ENCODE measurements at regions not wholly inside any gene's neighbourhood (a gene's known extent, or its start where the extent isn't known, plus 50 kb on each side); places are given as distances from the start of the nearest gene placed in this dataset.

DNA sequence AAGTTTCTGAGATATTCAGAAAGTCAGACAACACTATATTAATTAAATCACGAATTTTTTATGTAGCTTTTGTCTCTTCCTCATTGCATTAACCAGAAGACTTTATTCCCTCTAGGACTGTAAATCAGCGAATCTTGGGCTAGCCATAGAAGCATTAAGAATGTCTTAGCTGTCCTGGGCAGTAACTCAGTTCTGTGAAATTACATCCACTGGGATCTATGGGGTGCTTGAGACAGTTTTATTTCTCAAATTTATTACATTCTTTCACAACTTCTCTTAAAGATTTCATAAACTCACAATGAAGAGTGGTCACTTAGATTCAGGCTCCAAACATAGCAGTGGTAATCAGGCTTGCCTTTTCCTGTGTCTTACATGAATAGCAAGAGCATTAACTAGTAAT, 1153.4 kb downstream of the CDH8 start:
- Mint-ChIP-seq H3K36me3 (ENCODE audit: insufficient read depth in 2 of 2) (no peaks in the 10 kb centered on the region), H3K4me3 (no peak overlapping the region), H3K4me1 (ENCODE audit: low read depth) (no peaks in the 10 kb centered on the region), H3K27ac (no peak overlapping the region), H3K9me3 (peaks cover 3 to 10% of the 10 kb centered on the region in 2 donors), H3K27me3 (ENCODE audit: low read depth) (no peaks in the 10 kb centered on the region)
- ATAC-seq (replicated peaks in 1 of 2) (no peak), DNase-seq (no peak)

DNA sequence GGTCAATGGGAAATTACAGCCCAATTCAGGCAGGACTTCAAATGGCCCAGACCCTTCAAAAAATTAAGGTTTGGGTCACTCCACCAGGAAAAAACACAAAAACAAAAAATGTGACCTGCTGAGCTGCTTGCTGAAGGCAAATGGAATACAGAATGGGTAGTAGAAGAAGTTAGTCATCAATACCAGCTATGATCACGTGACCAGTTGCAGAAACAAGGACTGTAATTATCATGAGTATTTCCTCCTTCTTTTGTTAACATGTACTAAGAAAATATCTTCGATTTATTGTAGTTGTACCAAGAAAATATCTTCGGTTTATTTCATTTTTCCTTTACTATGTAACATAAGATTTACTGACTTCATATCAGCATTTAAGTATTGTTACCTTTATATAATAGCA, 1183.6 kb downstream of the CDH8 start:
- Mint-ChIP-seq H3K27ac (no peak overlapping the region), H3K27me3 (ENCODE audit: low read depth) (no peaks in the 10 kb centered on the region), H3K4me1 (ENCODE audit: low read depth) (no peaks in the 10 kb centered on the region), H3K4me3 (no peak overlapping the region), H3K36me3 (ENCODE audit: insufficient read depth in 2 of 2) (no peaks in the 10 kb centered on the region), H3K9me3 (peaks cover under 1 to 9% of the 10 kb centered on the region in 2 donors)
- no peak for ATAC-seq (replicated peaks in 1 of 2)
- no peak for DNase-seq

DNA sequence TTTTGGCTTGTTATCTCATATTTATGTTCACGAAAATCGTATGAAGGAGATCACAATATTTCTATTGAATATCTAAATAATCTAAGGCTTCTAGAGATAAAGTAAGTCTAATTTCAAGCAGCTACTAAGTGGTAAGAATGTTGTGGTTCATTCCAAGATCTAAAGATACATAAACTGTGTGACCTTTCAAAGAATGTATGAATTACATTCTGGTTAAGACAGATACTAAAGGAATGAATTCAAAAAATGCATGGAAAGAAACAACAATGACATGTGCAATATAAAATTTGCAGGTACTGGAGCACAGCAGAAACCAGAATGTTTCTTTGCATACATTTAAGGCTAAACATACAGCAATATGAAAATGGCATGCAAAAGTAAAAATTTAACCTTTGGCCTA, 1214.6 kb downstream of the CDH8 start:
- Mint-ChIP-seq H3K9me3 (peaks cover 5 to 6% of the 10 kb centered on the region in 2 donors), H3K4me3 (no peak overlapping the region), H3K4me1 (ENCODE audit: low read depth) (no peaks in the 10 kb centered on the region), H3K27me3 (ENCODE audit: low read depth) (no peaks in the 10 kb centered on the region), H3K36me3 (ENCODE audit: insufficient read depth in 2 of 2) (peaks cover 0 to 1% of the 10 kb centered on the region in 2 donors), H3K27ac (no peak overlapping the region)
- DNase-seq, result no peak
- no peak for ATAC-seq (replicated peaks in 1 of 2)

DNA sequence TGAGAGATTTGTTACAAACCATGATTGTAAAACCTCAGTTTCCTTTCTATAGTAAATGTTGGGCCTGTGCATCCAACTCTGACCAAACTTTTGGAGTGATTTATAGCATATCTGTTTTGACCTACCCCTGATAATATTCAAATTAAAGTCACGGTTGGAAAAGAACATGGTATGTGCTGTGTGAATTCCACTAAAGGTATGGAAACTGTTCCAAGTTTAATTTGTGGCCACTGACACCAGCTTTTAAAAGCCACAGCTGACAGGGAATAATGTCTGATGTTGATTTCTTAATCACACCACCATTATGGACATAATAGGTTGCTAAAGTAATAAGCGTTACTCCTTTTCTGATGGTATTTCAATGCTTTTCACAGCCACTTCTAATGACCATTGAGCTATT, 1215.9 kb downstream of the CDH8 start:
- Mint-ChIP-seq H3K27ac (no peak overlapping the region), H3K27me3 (ENCODE audit: low read depth) (no peaks in the 10 kb centered on the region), H3K4me1 (ENCODE audit: low read depth) (no peaks in the 10 kb centered on the region), H3K36me3 (ENCODE audit: insufficient read depth in 2 of 2) (peaks cover 0 to 1% of the 10 kb centered on the region in 2 donors), H3K9me3 (peaks cover 5 to 9% of the 10 kb centered on the region in 2 donors), H3K4me3 (no peak overlapping the region)
- ATAC-seq (replicated peaks in 1 of 2) (no peak), DNase-seq (no peak)

DNA sequence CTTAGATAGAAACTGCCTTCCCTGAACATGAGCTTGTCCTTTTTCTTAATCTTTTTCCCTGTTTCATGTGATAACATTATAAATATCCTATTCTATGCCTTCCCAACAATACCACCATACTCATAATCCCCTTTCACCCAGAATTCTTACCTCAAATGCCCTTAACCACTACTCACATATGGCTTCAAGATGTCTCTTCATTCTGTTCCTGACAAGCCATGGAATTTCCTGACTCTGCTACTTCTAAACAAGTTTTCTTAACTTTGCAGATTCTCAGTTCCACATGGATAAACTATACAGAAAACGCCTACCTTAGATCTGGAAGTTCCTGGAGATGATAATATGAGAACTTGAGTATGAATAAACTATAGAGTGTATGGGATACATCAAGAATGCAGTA, 1217.8 kb downstream of the CDH8 start:
- no peak for ATAC-seq (replicated peaks in 1 of 2)
- Mint-ChIP-seq H3K4me1 (ENCODE audit: low read depth) (no peaks in the 10 kb centered on the region), H3K27me3 (ENCODE audit: low read depth) (no peaks in the 10 kb centered on the region), H3K4me3 (no peak overlapping the region), H3K9me3 (peaks cover 5 to 6% of the 10 kb centered on the region in 2 donors), H3K36me3 (ENCODE audit: insufficient read depth in 2 of 2) (peaks cover 0 to 1% of the 10 kb centered on the region in 2 donors), H3K27ac (no peak overlapping the region)
- no peak for DNase-seq

DNA sequence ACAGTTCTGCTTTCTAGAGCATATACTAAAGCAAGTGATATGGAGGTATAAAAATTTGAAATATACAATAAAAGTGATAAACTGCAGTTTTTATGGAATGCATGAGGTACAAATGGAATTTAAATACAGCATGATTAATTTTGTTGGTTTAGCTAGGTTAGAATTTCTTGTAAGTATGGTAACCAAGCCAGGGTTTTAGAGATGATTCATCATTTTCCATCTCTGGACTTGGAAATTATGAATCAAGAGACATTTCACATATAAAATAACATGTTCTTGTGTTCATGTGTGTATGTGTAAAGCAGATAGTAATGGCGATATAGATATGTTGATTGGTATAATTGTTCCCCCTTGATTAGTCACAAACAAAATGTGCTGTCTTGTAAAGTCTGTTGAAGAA, 1219.8 kb downstream of the CDH8 start:
- Mint-ChIP-seq H3K4me3 (no peak overlapping the region), H3K36me3 (ENCODE audit: insufficient read depth in 2 of 2) (peaks cover 0 to 1% of the 10 kb centered on the region in 2 donors), H3K27ac (no peak overlapping the region), H3K27me3 (ENCODE audit: low read depth) (no peaks in the 10 kb centered on the region), H3K4me1 (ENCODE audit: low read depth) (no peaks in the 10 kb centered on the region), H3K9me3 (peaks cover 2 to 6% of the 10 kb centered on the region in 2 donors)
- no peak for ATAC-seq (replicated peaks in 1 of 2)
- DNase-seq, result no peak

DNA sequence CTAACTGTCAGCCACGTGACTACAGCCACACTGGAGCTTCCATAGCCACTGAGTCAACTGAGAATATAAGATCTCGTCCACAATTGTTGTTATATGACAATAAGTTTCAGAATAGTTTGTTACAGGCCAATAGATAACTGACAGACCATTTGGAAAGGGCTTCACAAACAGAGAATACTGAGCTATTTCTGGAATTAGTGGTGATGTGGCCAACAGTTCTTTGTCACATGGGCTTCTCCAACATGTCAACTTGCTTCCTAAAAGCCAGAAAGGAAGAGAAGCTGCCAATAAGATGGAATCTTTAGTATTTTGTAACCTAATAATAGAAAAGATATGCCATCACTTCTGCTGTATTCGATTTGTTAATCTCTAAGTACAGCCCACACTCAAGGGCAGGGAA, 1220.4 kb downstream of the CDH8 start:
- peaks cover 0 to 8% of the 10 kb centered on the region in 2 donors for H3K9me3 Mint-ChIP-seq
- H3K27ac Mint-ChIP-seq, result no peak overlapping the region
- DNase-seq (no peak), ATAC-seq (replicated peaks in 1 of 2) (no peak)
- H3K36me3 Mint-ChIP-seq (ENCODE audit: insufficient read depth in 2 of 2), result peaks cover 0 to 1% of the 10 kb centered on the region in 2 donors
- H3K27me3 Mint-ChIP-seq (ENCODE audit: low read depth), result no peaks in the 10 kb centered on the region
- no peaks in the 10 kb centered on the region for H3K4me1 Mint-ChIP-seq (ENCODE audit: low read depth)
- H3K4me3 Mint-ChIP-seq, result no peak overlapping the region

DNA sequence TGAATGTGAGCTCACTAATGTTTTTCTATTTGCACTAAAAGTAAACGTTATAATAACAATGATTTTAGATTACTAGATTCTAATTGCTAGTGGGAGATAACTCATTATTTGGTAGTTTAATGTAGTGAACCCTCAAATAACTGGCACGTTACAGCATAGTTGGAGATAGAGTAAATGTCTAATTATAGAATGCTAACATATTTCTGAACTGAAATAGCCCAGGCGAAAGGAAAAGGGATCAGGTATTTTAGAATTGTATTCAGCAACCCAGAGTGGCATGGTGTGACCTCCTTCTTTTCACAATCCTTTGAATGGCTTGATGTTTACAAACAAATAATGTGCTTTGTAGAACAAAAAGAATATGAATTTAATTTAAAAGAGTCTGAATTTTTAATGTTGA, 1221.2 kb downstream of the CDH8 start:
- no peaks in the 10 kb centered on the region for H3K4me1 Mint-ChIP-seq (ENCODE audit: low read depth)
- H3K4me3 Mint-ChIP-seq, result no peak overlapping the region
- H3K9me3 Mint-ChIP-seq, result peaks cover 0 to 11% of the 10 kb centered on the region in 2 donors
- H3K27me3 Mint-ChIP-seq (ENCODE audit: low read depth), result no peaks in the 10 kb centered on the region
- no peak overlapping the region for H3K27ac Mint-ChIP-seq
- ATAC-seq (replicated peaks in 1 of 2) (no peak), DNase-seq (no peak)
- H3K36me3 Mint-ChIP-seq (ENCODE audit: insufficient read depth in 2 of 2), result peaks cover 0 to 1% of the 10 kb centered on the region in 2 donors

DNA sequence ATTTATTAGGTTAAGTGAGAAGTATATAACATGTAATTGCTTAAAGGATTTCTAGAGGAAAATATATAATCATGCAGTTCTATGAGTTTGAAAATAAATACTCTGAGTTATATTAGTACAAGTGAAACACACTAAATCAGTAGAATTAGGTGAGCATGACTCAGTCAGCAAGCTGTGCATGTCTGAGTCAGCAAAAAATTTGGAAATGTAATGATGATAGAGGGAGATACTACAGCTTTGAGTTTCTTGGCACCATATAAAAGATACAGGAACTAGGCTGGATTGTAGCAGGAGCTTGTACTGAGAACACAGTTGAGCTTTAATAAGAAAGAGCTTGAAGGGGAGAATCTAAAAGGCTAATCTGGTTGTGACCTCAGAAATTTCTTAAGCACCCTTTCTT, 1224.6 kb downstream of the CDH8 start:
- Mint-ChIP-seq H3K9me3 (peaks cover 5 to 16% of the 10 kb centered on the region in 2 donors), H3K4me1 (ENCODE audit: low read depth) (no peaks in the 10 kb centered on the region)
- ATAC-seq (replicated peaks in 1 of 2), result no peak

DNA sequence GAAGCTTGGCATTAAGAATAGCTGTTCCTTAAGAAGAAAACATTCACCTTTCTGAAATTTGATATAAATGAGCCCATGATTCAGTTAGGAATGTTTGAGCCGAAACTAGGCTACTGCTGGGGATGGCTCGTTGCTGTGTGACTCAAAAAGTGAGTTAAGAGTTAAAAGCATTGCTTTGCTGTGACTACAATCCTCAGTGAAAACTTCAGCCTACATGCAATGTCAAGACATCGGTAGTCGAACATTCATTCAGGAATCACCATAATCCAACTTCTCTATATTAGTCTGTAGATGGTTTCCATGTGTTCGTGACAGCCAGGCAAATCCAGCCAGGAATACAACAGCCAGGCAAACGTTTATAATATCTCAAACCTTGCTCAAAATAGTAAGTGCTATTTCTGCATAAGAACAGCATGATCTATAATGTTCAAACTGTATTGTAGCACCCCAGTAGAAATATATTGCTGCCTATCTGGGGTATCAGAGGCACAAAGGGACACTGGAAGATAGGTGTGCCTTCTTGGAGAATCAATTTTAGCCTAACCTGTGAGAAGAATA, 1225.1 kb downstream of the CDH8 start:
- no peaks in the 10 kb centered on the region for H3K36me3 Mint-ChIP-seq (ENCODE audit: insufficient read depth in 2 of 2)
- H3K4me1 Mint-ChIP-seq (ENCODE audit: low read depth), result no peaks in the 10 kb centered on the region
- ATAC-seq (replicated peaks in 1 of 2), result no peak
- H3K27ac Mint-ChIP-seq, result no peak overlapping the region
- no peak overlapping the region for H3K4me3 Mint-ChIP-seq
- no peaks in the 10 kb centered on the region for H3K27me3 Mint-ChIP-seq (ENCODE audit: low read depth)
- DNase-seq, result no peak
- peaks cover 5 to 18% of the 10 kb centered on the region in 2 donors for H3K9me3 Mint-ChIP-seq

More for the DNA sequence above, 1224.6 kb downstream of the CDH8 start:
- no peaks in the 10 kb centered on the region for H3K36me3 Mint-ChIP-seq (ENCODE audit: insufficient read depth in 2 of 2)
- DNase-seq, result no peak
- H3K27ac Mint-ChIP-seq, result no peak overlapping the region
- no peaks in the 10 kb centered on the region for H3K27me3 Mint-ChIP-seq (ENCODE audit: low read depth)
- no peak overlapping the region for H3K4me3 Mint-ChIP-seq

DNA sequence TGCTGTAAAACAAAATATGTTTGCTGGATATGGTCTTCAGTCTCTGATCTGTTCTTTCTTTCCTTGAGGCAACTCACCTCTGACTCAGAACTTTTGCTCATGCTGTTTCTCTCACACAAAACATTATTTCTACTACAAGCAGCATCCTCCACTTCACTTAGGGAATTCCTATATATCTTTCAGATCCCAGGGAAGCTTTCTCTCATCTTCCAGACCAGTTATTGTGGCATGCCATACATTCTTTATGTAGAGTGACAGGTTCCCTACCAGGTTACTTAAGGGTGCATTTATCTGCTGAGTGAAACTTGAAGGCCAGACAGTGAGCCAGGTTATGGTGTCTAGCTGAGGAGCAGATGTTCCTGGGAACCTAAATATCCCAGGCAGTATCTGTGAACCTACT, 1226.0 kb downstream of the CDH8 start:
- no peaks in the 10 kb centered on the region for H3K27me3 Mint-ChIP-seq (ENCODE audit: low read depth)
- H3K9me3 Mint-ChIP-seq, result peaks cover 6 to 15% of the 10 kb centered on the region in 2 donors
- DNase-seq (no peak), ATAC-seq (replicated peaks in 1 of 2) (no peak)
- no peaks in the 10 kb centered on the region for H3K36me3 Mint-ChIP-seq (ENCODE audit: insufficient read depth in 2 of 2)
- no peaks in the 10 kb centered on the region for H3K4me1 Mint-ChIP-seq (ENCODE audit: low read depth)
- no peak overlapping the region for H3K27ac Mint-ChIP-seq
- no peak overlapping the region for H3K4me3 Mint-ChIP-seq

DNA sequence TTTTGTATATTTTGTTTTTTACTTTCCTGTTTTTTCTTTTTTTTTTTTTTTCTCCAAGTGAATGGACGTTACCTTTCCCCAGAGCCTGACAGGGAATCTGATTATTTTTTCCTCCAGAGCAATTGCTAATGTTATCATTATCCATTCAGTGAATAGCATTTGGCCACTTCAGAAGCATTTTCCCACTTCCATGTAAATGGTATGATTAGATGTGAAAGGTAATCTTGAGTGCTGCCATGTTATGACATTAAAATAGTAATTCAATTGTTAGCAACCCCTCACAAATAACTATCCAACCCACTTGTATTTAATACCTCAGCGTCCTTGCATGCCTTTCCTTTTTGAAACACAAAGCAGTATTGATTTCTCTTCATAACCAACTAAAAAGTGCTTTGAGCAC, 1243.8 kb downstream of the CDH8 start:
- no peaks in the 10 kb centered on the region for H3K36me3 Mint-ChIP-seq (ENCODE audit: insufficient read depth in 2 of 2)
- H3K4me1 Mint-ChIP-seq (ENCODE audit: low read depth), result no peaks in the 10 kb centered on the region
- H3K9me3 Mint-ChIP-seq, result peaks cover 8 to 10% of the 10 kb centered on the region in 2 donors
- DNase-seq (no peak), ATAC-seq (replicated peaks in 1 of 2) (no peak)
- H3K27ac Mint-ChIP-seq, result no peak overlapping the region
- no peak overlapping the region for H3K4me3 Mint-ChIP-seq
- H3K27me3 Mint-ChIP-seq (ENCODE audit: low read depth), result no peaks in the 10 kb centered on the region

DNA sequence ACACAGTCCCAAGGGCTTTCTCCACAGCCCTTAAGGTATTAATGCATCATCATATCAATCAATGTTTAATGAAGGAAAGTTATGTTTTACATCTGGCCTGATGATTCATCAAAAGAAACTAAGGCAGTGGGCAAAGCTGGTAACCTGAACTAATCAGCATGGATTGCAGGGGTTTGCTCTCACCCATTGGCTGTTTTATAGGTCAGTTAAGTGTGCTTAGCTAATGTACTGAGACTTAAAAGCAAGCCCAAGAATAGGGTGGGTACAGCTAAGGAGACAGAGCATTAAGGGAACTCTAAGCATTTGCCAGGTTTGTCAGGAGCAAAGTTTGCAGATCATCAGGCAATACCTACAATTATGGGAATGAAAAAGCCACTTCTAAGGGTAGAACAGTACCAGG, 1247.6 kb downstream of the CDH8 start:
- no peak overlapping the region for H3K4me3 Mint-ChIP-seq
- no peaks in the 10 kb centered on the region for H3K27me3 Mint-ChIP-seq (ENCODE audit: low read depth)
- H3K4me1 Mint-ChIP-seq (ENCODE audit: low read depth), result no peaks in the 10 kb centered on the region
- H3K36me3 Mint-ChIP-seq (ENCODE audit: insufficient read depth in 2 of 2), result no peaks in the 10 kb centered on the region
- H3K9me3 Mint-ChIP-seq, result peaks cover 4% of the 10 kb centered on the region in 2 donors
- ATAC-seq (replicated peaks in 1 of 2) (no peak), DNase-seq (no peak)
- H3K27ac Mint-ChIP-seq, result no peak overlapping the region

DNA sequence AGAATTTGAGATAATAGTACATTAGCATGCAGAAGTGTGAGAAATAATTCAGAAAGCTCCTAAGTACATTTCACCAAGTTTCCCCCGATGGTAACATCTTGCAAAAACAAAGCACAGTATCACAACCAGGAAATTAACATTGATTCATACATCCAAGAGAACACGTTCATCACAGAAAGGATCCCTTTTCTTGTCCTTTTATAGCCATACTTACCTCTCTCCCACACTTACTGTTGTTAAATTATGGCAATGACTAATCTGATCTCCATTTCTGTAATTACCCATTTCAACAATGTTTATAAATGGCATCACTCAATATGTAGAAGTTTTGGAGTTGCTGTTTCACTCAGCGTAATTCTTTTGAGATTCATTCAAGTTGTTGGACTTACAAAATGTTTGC, 1260.0 kb downstream of the CDH8 start:
- Mint-ChIP-seq H3K9me3 (peaks cover 12 to 17% of the 10 kb centered on the region in 2 donors), H3K27ac (no peak overlapping the region), H3K4me1 (ENCODE audit: low read depth) (no peaks in the 10 kb centered on the region), H3K4me3 (no peak overlapping the region), H3K36me3 (ENCODE audit: insufficient read depth in 2 of 2) (peaks cover 7 to 8% of the 10 kb centered on the region in 2 donors), H3K27me3 (ENCODE audit: low read depth) (no peaks in the 10 kb centered on the region)
- DNase-seq (no peak), ATAC-seq (replicated peaks in 1 of 2) (no peak)

Measured in activated T-cell treated with anti-CD3 and anti-CD28 coated beads, Interleukin-2, amount 50 U/mL, for 72 hours (primary cell).